Keratinocyte (primary cell): ENCODE measurements at regions not wholly inside any gene's neighbourhood (a gene's known extent, or its start where the extent isn't known, plus 50 kb on each side); places are given as distances from the start of the nearest gene placed in this dataset.

ENCODE experiments used
- DNase-seq: peaks from one replicate; pipeline ENCODE4 v3.0.0-alpha.2; 2011; ENCODE audit warnings: low read depth, missing footprints, low spot score
- FAIRE-seq: peaks from 2 replicates; lab custom pipeline; 2011; peaks lifted over from hg19 to GRCh38; lab: Jason Lieb, UNC
- H2AFZ ChIP-seq: 2 replicates; pipeline ENCODE4 v1.6.0; 2012; ENCODE audit warnings: low read length, control low read depth, inconsistent platforms; ENCODE audit not compliant: control insufficient read depth
- H3K27ac ChIP-seq: 2 replicates; pipeline ENCODE4 v1.5.1; 2011; ENCODE audit warnings: low read length; ENCODE audit not compliant: control insufficient read depth, insufficient read depth
- H3K27me3 ChIP-seq: 3 replicates; pipeline ENCODE4 v1.6.0; 2011; ENCODE audit warnings: low read length; ENCODE audit not compliant: control insufficient read depth, insufficient read depth; ENCODE audit errors: extremely low read depth
- H3K36me3 ChIP-seq, 2 experiments: 2 replicates in 1 of 2; 3 replicates in 1 of 2; pipeline ENCODE4 v1.5.1; 2011; ENCODE audit warnings: low read length in 2 of 2, mild to moderate bottlenecking in 1 of 2; ENCODE audit not compliant: control insufficient read depth in 2 of 2, insufficient read depth in 2 of 2; ENCODE audit errors: extremely low read depth in 1 of 2
- H3K4me1 ChIP-seq: 3 replicates; pipeline ENCODE4 v1.5.1; 2011; ENCODE audit warnings: low read length; ENCODE audit not compliant: control insufficient read depth, insufficient read depth; ENCODE audit errors: extremely low read depth
- H3K4me2 ChIP-seq: 3 replicates; pipeline ENCODE4 v1.6.0; 2011; ENCODE audit warnings: low read depth, low read length; ENCODE audit not compliant: control insufficient read depth, insufficient read depth; ENCODE audit errors: extremely low read depth
- H3K4me3 ChIP-seq, 3 experiments: fragments of 200-600 bp in 1 of 3; sonication (generic) in 1 of 3; 2 replicates in 2 of 3; 3 replicates in 1 of 3; pipeline ENCODE4 v1.5.1; 2011 to 2016; ENCODE audit warnings: low read length in 3 of 3, mild to moderate bottlenecking in 3 of 3, control low read depth in 2 of 3, inconsistent platforms in 1 of 3, low read depth in 1 of 3, mixed read lengths in 1 of 3, mixed run types in 1 of 3, moderate library complexity in 1 of 3; ENCODE audit not compliant: control insufficient read depth in 2 of 3, insufficient read depth in 2 of 3; ENCODE audit errors: extremely low read depth in 1 of 3
- H3K79me2 ChIP-seq: 2 replicates; pipeline ENCODE4 v1.6.0; 2012; ENCODE audit warnings: low read length; ENCODE audit not compliant: control insufficient read depth, insufficient read depth
- H3K9ac ChIP-seq: 3 replicates; pipeline ENCODE4 v1.6.0; 2011; ENCODE audit warnings: low read length; ENCODE audit not compliant: control insufficient read depth, insufficient read depth; ENCODE audit errors: extremely low read depth
- H3K9me1 ChIP-seq: 3 replicates; pipeline ENCODE4 v1.6.0; 2011; ENCODE audit warnings: low read length; ENCODE audit not compliant: control insufficient read depth, insufficient read depth; ENCODE audit errors: extremely low read depth
- H3K9me3 ChIP-seq: 2 replicates; pipeline ENCODE4 v1.5.1; 2012; ENCODE audit warnings: low read depth, low read length; ENCODE audit not compliant: control insufficient read depth
- H4K20me1 ChIP-seq: 3 replicates; pipeline ENCODE4 v1.6.0; 2011; ENCODE audit warnings: low read length; ENCODE audit not compliant: control insufficient read depth, insufficient read depth; ENCODE audit errors: extremely low read depth
- EZH2 ChIP-seq: IDR thresholded peaks from one replicate; pipeline ENCODE4 v1.6.1; 2012; ENCODE audit warnings: inconsistent platforms, mild to moderate bottlenecking, low read length, moderate library complexity
- dilution Hi-C: fragments of 300-500 bp; cut with MboI; formaldehyde crosslinking; loops from one replicate; pipeline ENCODE4 v1.7.0; 2020; ENCODE audit warnings: low sequenced_read_pairs; ENCODE audit not compliant: extremely low pct_ligation_motif_present
- TF ChIP-seq, protein P1 (sequence below), 3 experiments: IDR thresholded peaks in 1 of 3; conservative IDR thresholded peaks in 1 of 3; optimal IDR thresholded peaks in 1 of 3; 2 replicates in 2 of 3; 3 replicates in 1 of 3; pipeline versions ENCODE3 to v1.5.1; 2011; ENCODE audit warnings: low read length in 3 of 3, mild to moderate bottlenecking in 3 of 3, moderate library complexity in 2 of 3, control low read depth in 1 of 3, inconsistent platforms in 1 of 3; ENCODE audit not compliant: insufficient read depth in 2 of 3; ENCODE audit errors: extremely low read depth in 1 of 3

DNA sequence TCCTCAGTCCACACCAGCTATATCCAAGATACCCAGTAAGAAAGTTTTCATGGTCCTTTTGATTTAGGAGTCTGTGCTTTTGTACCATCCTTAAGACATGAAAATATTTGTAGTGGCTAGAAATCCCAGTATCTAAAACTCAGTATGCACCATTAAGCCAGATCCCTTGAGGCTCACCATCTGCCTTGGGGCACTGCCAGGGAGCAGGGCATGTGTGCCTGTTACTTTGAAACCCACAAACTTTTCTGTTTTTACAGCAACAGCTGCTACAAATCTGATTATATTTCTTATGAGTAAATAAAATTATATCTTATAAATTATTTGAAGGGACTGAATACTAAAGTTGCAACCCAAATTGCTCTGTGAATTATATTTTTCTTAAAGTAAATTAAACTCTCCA is 290.5 kb upstream of the MANEA start:
- Histone ChIP-seq H3K27me3 (no peaks in the 10 kb centered on the region), H3K79me2 (no peaks in the 10 kb centered on the region), H3K4me3 (no peak overlapping the region), H3K4me2 (no peak overlapping the region), H3K36me3 (no peaks in the 10 kb centered on the region), H3K9ac (no peak overlapping the region), H4K20me1 (no peaks in the 10 kb centered on the region), H2AFZ (no peak overlapping the region), H3K9me1 (no peaks in the 10 kb centered on the region), H3K4me1 (no peaks in the 10 kb centered on the region), H3K9me3 (no peaks in the 10 kb centered on the region), H3K27ac (no peak overlapping the region)
- dilution Hi-C loops: no loop called here
- DNase-seq (no peak), FAIRE-seq (no peak)
- TF ChIP-seq EZH2: no peak
- TF ChIP-seq, protein P1, sequence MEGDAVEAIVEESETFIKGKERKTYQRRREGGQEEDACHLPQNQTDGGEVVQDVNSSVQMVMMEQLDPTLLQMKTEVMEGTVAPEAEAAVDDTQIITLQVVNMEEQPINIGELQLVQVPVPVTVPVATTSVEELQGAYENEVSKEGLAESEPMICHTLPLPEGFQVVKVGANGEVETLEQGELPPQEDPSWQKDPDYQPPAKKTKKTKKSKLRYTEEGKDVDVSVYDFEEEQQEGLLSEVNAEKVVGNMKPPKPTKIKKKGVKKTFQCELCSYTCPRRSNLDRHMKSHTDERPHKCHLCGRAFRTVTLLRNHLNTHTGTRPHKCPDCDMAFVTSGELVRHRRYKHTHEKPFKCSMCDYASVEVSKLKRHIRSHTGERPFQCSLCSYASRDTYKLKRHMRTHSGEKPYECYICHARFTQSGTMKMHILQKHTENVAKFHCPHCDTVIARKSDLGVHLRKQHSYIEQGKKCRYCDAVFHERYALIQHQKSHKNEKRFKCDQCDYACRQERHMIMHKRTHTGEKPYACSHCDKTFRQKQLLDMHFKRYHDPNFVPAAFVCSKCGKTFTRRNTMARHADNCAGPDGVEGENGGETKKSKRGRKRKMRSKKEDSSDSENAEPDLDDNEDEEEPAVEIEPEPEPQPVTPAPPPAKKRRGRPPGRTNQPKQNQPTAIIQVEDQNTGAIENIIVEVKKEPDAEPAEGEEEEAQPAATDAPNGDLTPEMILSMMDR (optimal IDR thresholded peaks at IDR 0.05 in 1 of 3, IDR thresholded peaks at IDR 0.05 in 1 of 3, conservative IDR thresholded peaks at IDR 0.05 in 1 of 3; ENCODE audit: extremely low read depth in 1 of 3, insufficient read depth in 2 of 3, low read length in 3 of 3): no peak

DNA sequence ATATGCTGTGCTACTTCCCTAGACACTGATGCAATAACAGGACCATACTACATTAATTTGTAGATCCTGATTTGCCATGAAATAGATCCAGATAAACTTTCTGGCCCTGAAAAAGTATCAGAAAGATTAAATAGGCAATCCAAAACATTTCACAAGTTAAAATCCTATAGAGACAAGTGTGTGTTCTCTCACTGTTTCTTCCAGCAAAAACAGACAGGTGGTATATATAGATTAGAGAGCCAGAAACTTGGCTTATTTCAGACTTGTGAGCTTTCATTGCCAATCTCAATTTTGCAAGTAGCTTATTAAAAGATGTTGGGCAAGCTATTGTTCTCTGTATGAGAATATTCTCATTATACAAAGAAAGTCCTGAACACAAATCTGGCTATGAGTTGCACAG is 289.1 kb upstream of the MANEA start:
- dilution Hi-C loops: no loop called here

More for the DNA sequence above, 289.1 kb upstream of the MANEA start:
- H3K27me3 ChIP-seq: no peaks in the 10 kb centered on the region
- H3K4me1 ChIP-seq: no peaks in the 10 kb centered on the region
- FAIRE-seq (no peak), DNase-seq (no peak)
- H4K20me1 ChIP-seq: no peaks in the 10 kb centered on the region
- no peak for TF ChIP-seq EZH2
- TF ChIP-seq, protein P1 (optimal IDR thresholded peaks at IDR 0.05 in 1 of 3, IDR thresholded peaks at IDR 0.05 in 1 of 3, conservative IDR thresholded peaks at IDR 0.05 in 1 of 3; ENCODE audit: extremely low read depth in 1 of 3, insufficient read depth in 2 of 3, low read length in 3 of 3): no peak
- no peaks in the 10 kb centered on the region for H3K79me2 ChIP-seq
- H3K36me3 ChIP-seq: no peaks in the 10 kb centered on the region
- H3K9me1 ChIP-seq: no peaks in the 10 kb centered on the region
- H3K9ac ChIP-seq: no peak overlapping the region
- H3K4me2 ChIP-seq: no peak overlapping the region
- no peak overlapping the region for H3K27ac ChIP-seq
- H3K9me3 ChIP-seq: no peaks in the 10 kb centered on the region
- no peak overlapping the region for H2AFZ ChIP-seq
- no peak overlapping the region for H3K4me3 ChIP-seq
